ENCODE measurements at regions not wholly inside any gene's neighbourhood (a gene's known extent, or its start where the extent isn't known, plus 50 kb on each side); places are given as distances from the start of the nearest gene placed in this dataset.
A peak's percentile ranks its signal among the peaks of the same experiment; 100 is the strongest.
"Not testable (repeated sequence)": the region's sequence is repeated elsewhere in the genome, so short reads cannot be mapped to it uniquely, and the experiment has no call there.

DNA sequence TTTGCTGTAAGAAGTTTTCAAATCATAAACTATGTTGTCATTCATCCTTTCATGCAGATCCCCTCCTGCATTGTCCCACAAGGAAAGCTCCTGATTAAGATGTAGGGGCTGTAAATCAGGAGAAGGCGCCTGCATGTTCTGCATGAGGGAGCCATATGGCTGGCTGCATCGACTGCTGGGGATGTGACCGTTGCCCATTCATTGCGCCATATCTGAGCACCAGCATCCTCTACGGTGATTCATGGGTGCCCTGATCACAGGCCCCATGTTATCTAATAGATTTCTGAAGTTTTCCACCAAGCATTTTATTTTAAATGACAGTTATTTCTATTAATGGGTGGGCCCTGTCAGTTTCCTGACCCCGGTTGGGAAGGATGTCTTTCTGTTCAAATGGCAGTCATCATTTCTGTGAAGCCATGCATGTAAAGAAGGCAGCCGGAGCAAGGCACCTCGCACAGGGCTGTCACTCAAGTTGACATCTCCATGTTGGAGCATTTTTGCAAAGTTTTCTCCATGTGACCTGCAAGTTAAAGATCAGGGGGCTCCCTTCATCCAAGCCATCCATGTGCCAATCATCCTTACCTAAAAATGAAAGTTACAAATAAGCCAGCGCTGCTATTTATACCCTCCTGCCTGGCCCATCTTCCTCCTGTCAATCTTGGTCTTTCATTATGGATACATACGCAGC lies 128.8 kb downstream of the TEX36 start:
- DNase-seq, result no peak

DNA sequence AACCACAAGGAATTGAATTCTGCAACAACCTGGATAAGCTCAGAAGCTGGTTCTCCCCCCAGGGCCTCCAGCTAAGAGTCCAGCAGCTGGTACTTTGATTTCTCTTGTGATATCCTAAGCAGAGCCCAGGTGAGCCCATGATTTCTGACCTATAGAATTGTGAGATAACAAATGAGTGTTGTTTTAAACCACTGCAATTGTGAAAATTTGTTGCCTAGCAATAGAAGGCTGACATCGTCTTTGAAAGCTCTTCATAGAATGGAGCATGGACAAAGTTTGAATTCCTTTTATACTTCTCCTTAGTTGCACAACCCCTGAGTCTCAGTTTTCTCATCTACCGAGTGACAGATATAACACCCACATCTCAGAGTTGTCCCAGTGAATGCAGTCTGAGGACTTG lies 129.9 kb downstream of the TEX36 start:
- no peak for DNase-seq

DNA sequence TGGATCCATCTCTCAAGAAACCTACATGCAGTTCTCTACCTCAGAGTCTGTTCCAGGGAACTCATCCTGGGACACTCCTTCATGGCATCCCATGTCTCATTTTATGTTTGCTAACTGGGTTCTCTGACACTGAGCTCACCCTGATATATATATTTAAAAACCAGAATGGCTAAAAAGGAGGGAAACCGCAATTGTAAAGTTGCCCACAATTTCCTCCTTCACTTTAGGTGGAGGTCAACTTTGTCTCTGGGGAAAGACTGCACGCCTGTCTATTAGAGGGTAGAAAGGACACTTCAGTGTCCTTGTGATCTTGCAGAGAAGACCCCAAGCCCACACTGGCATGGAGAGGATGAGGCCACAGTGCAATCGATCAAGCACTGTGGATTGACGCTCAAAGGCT lies 131.7 kb downstream of the TEX36 start:
- no peak for DNase-seq

DNA sequence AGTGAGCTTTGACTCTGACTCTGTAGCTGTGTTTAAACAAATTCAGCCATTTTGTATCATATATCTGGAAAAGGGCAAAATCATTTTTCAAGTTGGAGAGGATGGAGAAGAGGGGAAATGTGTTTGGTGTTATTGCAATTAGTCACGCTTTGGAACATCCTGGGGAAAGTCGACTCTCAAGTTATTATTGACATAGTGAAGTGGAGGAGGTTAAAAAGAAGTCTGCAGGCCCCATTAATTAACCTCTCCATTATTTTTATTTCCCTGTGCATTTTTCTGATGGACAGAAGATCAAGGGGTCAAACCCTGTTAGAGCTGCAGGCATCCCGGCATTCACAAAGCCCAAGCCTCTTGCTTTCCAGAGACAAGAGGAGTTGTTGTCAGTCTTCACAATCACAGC lies 132.6 kb downstream of the TEX36 start:
- DNase-seq, result no peak

DNA sequence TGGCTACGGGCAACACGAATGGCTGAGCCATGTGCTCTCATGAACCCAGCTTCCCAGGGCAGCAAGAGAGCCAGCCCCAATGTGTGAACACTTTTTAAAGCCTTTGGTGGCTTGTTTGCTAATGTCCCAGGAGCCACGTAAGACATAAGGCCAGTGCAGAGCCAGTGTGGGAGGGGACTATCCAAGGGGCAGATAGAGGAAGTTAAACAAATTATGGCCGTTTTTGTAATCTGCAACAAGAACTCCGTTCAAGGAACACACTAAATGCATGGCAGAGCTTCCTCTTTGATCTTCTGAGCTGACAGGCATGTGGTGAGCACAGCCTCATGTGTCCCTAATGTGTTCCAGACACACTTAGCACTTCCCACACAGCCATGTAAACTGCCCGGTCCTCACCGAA lies 133.3 kb downstream of the TEX36 start:
- no peak for DNase-seq

DNA sequence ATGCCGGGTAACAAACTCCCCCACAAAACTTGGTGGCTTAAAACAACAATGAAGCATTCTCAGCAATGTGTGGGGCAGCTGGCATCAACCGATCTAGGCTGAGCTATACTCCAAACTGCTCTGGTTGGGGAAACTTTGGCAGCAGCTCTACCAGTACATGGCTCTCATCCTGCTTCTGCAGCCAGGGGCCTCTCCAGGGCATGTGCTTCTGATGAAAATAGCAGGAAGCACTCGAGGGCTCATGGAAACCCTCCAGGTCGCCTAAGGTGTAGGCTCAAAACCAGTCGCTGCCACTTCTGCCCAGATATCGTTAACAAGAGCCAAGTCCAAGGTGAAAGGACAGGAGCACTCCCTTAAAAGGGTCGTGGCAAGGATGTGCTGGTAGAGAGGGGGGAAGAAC lies 134.1 kb downstream of the TEX36 start:
- DNase-seq, result no peak

DNA sequence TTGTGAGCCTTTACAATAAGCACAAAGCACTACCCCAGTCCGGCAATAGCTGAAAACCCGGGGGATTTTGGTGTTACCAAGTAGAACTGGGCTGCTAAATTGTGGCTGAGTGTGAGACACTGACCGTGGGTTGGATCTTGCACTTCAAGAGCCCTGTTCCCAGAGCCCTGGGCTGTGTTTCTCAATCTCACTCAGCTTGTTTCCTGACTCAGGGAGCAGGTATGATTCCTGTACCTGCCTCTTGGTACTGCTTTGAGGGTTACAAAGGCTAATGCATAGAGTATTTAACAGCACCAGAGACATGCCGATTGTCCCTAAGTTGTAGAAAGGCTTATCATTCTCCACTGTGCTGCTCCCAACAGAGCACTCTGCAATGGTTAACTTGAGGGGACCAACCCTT lies 134.6 kb downstream of the TEX36 start:
- DNase-seq, result no peak

DNA sequence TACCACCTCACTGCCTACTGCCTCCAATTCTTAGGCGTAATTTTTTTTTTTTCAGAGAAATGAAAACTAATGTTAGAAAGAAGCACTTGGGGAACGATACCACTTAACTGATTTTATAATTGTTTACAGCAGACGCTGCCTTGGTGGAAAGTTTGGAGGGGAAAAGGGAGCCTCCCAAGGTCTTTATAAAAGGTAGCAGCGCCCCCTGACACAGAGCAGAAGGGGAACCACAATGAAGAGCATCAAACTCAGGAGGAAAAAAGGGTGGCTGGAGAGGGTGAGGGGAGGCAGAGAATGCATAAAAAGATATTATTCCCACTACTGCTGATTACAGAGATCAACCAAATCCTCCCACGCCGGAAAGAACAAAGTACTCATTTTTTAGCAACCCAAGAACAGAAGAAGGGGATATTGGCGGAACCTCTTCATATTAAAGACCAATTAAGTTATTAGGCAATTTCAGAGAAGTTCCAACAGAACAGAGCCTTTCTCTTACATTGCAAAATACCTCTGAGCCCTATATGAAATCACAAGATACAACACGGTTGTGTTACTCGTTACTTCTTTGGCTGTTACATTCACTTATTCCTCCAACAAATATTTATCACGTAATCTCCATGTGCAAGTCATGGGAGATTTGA lies 135.8 kb downstream of the TEX36 start:
- no peak for DNase-seq

DNA sequence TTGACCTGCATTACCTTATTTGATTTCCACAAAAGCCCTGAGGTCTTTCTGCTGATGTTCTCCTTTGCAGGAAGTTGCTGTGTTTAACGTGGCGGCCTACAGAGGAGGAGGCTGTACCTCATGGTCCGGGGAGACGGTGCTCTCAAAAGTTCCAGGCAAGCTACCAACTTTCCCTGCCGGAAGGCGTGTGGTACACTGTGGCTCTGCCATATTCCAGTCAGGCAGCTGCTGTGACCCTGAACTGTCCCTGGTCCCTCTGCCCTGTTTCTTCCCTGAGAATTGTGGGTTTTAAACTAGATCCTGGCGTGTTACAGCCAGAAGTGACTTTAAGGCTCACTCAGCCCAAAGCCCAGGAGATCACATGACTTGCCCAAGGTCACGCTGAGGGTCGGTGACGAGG lies 139.2 kb downstream of the TEX36 start:
- DNase-seq, result no peak

DNA sequence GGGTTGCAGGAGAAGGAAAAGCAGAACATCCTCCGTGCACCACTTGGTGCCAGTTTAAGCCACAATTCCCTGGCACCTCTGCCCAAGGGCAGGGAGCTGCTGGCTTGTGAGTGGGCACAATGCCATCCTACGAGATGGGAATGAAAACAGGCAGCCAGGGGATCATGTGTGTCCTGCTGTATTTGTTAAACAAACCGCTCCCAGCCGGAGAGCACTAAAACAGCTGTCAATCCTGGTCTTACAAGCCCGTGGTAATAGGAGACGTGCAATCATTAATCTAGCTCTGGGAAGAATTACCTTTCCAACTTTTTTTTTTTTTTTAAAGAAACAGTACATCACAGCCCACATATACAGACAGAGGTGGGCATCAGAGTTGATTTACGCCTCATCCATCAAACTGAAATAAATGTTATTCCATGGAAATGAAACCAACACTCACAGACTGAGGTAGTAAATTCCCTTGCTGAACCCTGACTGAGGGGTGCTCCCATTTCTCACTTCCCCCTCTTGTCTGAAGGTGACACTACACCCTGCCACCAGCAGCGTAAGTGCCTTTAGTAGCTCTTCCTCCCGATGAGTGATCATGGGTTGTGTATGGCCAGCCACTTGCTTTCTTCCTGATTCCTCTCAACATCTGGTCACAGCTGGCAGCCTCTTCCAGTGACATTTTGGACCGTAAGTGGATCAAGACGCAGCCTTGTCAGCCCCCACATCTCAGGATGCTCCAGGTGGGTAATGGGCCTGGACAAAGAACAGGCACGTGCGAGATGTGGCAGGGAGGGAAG lies 143.8 kb downstream of the TEX36 start:
- no peak for DNase-seq

DNA sequence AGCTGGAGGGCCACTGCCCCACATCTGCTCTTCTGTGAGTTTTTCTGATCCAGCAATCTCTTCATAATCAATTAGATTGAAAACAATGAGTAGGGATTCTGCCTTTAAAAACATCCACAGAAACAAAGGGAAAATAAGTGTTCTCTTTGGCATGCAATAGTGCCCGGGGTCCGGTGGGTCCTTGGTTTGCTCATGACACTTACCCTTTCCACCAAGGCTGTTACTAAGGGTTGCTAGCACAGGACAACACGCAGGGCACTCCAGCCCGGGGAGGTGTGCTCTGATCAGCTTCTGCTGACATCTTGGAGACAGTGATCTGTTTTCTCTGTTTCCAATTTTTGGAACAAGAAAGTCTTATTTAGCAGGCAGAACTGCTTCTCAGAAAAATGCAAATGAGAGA lies 146.7 kb downstream of the TEX36 start:
- DNase-seq, result no peak

DNA sequence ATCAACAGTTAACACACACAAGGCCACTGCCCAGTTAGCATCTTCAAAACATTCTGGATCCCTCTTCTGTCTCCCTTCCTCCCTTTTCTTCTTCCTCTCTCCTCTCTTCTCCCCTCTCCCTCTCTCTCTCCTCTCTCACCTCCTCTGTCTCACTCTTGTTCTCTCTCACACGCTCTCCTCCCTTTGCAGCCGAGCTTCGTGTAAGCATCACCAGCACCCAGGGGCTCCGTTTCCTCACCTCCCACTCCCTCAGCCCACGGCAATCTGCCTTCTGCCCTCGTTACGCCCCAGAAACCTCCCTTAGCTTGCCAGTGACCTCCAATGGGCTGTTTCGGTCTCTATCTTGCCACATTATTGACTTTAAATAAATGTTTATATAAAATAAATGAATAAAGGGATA lies 147.4 kb downstream of the TEX36 start:
- no peak for DNase-seq

DNA sequence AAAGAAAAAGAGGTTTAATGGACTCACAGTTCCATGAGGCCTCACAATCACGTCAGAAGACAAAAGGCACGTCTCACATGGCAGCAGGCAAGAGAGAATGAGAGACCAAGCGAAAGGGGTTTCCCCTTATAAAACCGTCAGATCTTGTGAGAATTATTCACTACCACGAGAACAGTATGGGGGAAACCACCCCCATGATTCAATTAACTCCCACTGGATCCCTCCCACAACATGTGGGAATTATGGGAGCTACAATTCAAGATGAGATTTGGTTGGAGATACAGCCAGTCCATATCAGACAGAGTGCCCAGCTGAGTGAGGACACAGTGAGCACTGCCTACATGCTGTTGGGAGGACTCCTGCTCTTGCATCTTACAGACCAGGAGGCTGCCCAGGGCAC lies 148.4 kb downstream of the TEX36 start:
- DNase-seq, result no peak

DNA sequence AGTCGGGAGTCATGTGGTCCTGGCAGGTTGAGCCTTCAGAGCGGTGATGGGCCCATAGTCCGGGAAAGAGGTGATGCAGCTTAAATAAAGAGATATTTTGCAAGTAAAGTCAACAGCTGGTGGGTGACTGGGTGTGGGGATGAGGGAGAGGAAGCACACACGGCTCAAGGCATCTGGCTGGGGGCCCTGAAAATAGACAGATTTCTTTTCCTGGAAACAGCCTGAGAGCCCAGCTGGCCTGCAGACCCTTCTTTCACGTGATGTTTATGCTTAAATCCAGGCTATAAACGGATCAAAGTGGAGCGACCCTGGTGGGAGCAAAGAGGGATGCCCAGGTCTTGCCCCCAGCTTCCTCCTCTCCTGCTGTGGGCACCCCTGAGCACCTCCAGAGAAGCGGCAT lies 149.1 kb downstream of the TEX36 start:
- DNase-seq, result no peak

DNA sequence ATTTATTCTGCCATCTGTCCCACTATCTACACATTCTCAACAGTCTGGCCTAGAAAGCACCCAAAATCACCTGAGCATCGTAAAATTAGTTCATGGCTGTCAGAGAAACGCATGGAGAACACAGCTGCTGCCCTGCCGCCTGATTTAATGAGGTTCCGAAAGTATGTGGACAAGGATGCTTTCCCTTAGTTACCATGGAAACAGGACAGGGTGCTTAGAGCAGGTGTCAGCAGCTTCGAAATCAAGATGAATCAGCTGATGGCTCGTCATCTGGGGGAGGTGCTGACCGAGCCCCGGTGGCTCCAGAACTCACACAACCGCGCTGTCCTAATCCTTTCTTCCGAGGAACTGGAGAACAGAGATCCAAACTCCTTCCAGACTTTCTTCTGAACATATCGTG lies 151.5 kb downstream of the TEX36 start:
- no peak for DNase-seq

DNA sequence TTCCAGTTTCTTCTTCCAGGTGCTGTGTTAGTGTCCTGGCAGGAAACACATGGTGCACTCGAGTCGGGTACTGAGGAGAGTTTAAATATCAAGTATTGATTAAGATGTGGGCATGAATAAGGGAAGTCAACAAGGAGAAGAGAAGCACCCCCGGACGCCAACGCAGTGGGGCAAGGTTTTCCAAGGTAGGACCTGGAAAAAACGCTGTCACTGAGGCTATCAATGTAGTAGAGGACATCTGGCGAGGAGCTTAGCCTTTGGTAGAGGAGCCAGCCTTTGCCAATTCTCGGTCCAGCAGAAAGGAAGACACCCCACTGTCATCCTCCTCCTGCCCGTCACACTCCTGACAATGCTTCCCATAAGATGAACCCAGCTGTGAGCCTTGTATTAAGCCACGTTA lies 159.6 kb downstream of the TEX36 start:
- no peak for DNase-seq

DNA sequence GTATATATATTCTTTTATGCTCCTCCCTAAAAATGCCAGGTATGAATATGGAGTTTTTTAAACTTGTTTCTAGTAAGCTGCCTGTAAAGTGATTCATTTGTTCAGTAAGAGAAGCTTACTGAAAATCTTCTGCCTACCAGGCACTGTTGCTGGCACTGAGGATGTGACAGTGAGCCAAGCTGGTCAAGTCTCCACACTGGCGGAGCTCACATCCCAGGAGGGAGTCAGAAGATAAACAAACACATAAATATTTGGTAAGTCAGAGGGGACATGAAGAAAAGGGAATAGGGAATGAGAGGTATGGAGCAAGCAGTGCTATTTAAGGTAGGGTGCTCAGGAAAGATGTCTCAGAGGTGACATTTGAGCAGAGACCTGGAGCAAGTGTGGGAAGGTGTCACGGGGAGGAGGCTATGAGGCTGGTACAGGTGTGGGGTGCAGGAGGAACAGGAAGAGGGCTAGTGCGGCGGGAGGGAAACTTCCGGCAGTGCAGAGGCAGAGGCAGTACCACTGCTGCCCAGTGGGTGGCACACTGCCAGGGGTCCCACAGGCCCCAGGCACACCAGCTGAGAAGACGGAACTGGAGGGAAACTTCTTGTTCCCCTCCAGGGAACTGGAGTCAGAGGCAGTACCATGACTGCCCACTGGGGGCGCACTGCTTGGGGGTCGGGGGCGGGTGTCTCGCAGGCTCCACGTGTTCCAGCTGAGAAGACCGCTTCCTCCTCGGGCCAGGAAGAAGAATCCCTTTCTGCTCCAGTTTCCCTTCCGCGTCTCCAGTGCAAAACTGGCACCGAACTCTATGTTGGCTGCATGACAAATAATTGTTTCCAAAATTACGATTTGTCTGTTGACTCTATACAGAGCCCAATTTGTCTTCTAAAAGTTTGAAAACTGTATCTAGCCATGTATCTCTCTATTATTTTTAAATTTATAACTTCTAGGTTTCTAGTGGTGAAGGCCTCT lies 161.0 kb downstream of the TEX36 start:
- peak; percentile 45 for DNase-seq

DNA sequence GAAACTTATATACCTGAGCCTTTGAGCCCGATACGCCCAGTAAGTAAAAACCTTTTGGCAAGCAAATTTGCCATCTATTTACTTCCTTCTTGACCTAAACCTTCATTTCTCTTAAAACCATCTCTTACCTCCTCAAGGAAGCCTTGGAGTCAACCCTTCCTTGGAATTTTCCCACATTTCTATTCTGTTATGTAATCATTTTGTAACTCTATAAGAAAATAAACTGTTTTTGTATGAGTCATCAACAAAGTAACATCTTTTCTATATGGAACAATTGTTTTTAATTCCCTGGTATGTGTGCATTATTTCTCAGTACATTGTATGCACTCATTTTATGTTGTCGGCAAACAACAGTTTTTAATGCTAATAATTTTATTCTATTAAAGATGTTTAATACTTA lies 162.0 kb downstream of the TEX36 start:
- DNase-seq, result no peak

DNA sequence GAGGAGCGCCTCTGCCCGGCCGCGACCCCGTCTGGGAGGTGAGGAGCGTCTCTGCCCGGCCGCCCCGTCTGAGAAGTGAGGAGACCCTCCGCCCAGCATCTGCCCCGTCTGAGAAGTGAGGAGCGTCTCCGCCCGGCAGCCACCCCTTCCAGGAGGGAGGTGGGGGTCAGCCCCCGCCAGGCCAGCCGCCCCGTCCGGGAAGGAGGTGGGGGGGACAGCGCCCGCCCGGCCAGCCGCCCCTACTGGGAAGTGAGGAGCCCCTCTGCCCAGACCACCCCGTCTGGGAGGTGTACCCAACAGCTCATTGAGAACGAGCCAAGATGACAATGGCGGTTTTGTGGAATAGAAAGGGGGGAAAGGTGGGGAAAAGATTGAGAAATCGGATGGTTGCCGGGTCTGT lies 164.6 kb downstream of the TEX36 start:
- not testable (repeated sequence) for DNase-seq

DNA sequence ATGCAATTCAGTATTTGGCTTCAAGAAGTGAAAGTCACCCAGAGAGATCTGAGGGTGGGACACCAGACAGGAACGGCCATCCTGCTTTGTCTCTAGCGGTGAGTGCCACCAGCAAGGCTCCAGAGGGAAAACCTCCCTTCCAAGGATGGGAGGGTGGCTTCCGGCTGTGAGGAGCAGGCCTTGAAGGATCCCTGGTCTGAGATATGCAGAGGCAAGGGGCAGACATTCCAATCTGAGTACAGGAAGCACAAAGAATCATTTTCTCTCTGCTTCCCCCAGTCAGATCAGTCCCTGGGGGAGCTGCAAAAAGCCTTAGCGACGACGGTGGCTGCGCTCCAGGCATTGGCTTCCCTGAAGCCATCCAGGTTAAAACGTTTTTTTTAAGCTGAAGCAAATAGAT lies 167.4 kb downstream of the TEX36 start:
- no peak for DNase-seq

DNA sequence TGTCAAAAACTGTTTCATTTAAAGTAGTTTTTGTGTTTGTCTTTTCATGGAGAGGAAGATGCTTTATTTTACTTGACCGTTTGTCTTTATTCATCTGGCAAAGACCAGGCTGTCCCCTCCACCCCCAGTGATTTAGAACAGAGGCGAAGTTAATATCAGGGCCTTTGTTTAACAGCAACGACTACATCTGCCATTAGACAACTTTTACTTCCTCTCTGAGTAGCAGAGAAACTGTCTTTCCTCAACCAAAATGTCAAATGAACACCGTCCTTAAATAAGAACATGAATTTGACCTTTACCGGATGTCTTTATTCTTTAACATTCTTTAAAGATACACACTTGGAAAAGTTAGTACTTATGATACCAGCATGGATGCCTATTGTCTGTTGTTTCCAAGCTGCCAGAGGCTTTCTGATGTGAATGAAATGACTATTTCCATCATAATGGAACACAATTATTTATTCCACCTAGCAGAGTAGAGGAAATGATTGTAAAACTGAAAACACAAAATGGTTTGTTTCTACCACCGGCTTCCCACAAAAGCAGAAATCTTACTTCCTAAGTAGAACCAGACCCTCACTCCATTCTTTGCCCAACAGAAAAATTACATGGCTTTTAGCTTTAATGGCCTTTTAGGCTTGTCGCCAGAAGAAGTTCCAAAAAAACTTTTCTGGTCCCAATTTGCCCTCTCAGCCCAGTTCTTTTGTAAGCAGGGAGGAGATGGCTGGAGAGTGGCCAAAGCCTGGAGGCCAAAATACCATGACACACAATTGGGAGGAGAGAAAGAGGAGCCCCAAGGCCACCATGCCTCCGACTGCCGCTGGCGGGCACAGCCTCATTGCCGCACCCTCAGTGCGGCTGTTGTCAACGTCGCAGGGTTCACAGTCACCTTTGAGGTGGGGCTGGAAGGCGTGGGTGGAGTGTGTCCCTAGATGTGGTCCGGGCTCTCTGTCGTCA lies 168.5 kb downstream of the TEX36 start:
- DNase-seq, result no peak

Data from 8988T (cell line).